ENCODE measurements at regions not wholly inside any gene's neighbourhood (a gene's known extent, or its start where the extent isn't known, plus 50 kb on each side); places are given as distances from the start of the nearest gene placed in this dataset.

DNA sequence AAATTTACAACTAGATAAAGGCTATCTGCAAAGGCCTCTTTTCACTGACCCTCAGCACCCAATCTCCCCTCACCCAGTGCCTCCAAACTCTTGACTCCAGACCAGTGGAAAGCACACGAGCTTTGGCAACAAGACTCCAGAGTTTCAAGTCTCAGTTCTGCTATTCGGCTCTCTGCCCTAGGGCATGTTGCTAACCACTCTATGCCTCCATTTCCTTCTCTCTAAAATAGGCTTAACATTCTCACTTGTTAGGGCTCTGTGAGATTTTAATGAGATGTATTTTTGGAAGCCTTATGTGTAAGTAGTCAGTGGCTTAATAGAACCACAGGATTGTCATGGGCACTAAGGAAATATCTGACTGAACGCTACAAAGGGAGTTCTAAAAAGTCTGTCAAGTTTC lies 116.5 kb upstream of the IQCM start:
- no peaks in the 10 kb centered on the region; the same call in 1 of the 2 replicates for H3K27me3 ChIP-seq (ENCODE audit: low read length)
- H3K4me1 ChIP-seq (ENCODE audit: low read length): no peaks in the 10 kb centered on the region
- H3K36me3 ChIP-seq (ENCODE audit: insufficient read depth, low read length): no peaks in the 10 kb centered on the region
- no peak overlapping the region for H3K27ac ChIP-seq (ENCODE audit: low read length)
- no peaks in the 10 kb centered on the region for H3K79me2 ChIP-seq (ENCODE audit: low read length)
- H4K20me1 ChIP-seq (ENCODE audit: insufficient read depth, low read depth, low read length): no peaks in the 10 kb centered on the region
- H3K9ac ChIP-seq (ENCODE audit: low read length): no peak overlapping the region
- no peak overlapping the region for H3K4me2 ChIP-seq (ENCODE audit: low read depth, low read length, poor library complexity, severe bottlenecking)
- H3K9me3 ChIP-seq (ENCODE audit: low read length): no peaks in the 10 kb centered on the region
- H2AFZ ChIP-seq (ENCODE audit: low read length): no peak overlapping the region
- DNase-seq: no peak
- no peak overlapping the region for H3K4me3 ChIP-seq (ENCODE audit: low read length)
- no peaks in the 10 kb centered on the region for H3K9me2 ChIP-seq (replicated peaks; ENCODE audit: insufficient read depth, low read length)

DNA sequence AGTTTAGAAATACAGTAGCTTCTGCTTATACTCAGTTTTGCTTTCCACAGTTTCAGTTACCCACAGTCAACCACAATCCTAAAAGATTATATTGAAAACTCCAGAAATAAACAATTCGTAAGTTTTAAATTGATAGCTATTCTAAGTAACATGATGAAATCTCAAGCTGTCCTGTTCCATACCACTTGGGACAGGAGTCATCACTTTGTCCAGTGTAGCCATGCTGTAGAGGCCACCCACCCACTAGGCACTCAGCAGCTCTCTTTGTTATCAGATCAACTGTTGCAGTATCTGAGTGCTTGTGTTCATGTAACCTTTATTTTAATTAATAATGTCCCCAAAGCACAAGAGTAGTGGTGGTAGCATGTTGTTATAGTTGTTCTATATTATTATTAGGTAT lies 117.5 kb upstream of the IQCM start:
- Histone ChIP-seq H3K9ac (ENCODE audit: low read length) (no peak overlapping the region), H3K9me3 (ENCODE audit: low read length) (no peaks in the 10 kb centered on the region), H3K4me2 (ENCODE audit: low read depth, low read length, poor library complexity, severe bottlenecking) (no peak overlapping the region), H2AFZ (ENCODE audit: low read length) (no peak overlapping the region), H3K79me2 (ENCODE audit: low read length) (no peaks in the 10 kb centered on the region), H3K4me1 (ENCODE audit: low read length) (no peaks in the 10 kb centered on the region), H3K36me3 (ENCODE audit: insufficient read depth, low read length) (no peaks in the 10 kb centered on the region), H3K4me3 (ENCODE audit: low read length) (no peak overlapping the region), H4K20me1 (ENCODE audit: insufficient read depth, low read depth, low read length) (no peaks in the 10 kb centered on the region), H3K27ac (ENCODE audit: low read length) (no peak overlapping the region), H3K27me3 (ENCODE audit: low read length) (no peaks in the 10 kb centered on the region; the same call in 1 of the 2 replicates), H3K9me2 (replicated peaks; ENCODE audit: insufficient read depth, low read length) (no peaks in the 10 kb centered on the region)
- DNase-seq: no peak

DNA sequence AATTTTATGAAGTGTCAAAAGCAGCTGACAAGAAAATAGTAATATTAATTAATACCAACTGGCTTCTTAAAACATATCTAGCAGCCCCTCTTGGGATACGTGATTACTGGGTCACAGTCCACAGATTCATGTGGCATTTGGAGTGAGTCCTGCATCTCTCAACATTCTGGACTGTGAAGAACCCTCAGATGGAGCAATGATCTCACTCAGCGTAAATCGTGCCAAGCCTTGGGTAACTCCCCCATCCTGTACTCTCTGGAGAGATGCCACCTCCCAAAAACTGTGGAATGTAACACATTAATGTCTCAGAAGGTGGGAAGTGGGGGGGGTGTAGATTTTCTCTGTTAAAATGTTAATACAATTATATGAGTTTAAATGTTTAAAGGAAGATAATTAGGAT lies 118.2 kb upstream of the IQCM start:
- H3K4me2 ChIP-seq (ENCODE audit: low read depth, low read length, poor library complexity, severe bottlenecking): no peak overlapping the region
- no peaks in the 10 kb centered on the region; the same call in 1 of the 2 replicates for H3K27me3 ChIP-seq (ENCODE audit: low read length)
- no peaks in the 10 kb centered on the region for H3K4me1 ChIP-seq (ENCODE audit: low read length)
- H3K9ac ChIP-seq (ENCODE audit: low read length): no peak overlapping the region
- H3K4me3 ChIP-seq (ENCODE audit: low read length): no peak overlapping the region
- no peaks in the 10 kb centered on the region for H3K9me3 ChIP-seq (ENCODE audit: low read length)
- H3K79me2 ChIP-seq (ENCODE audit: low read length): no peaks in the 10 kb centered on the region
- H2AFZ ChIP-seq (ENCODE audit: low read length): no peak overlapping the region
- no peaks in the 10 kb centered on the region for H3K9me2 ChIP-seq (replicated peaks; ENCODE audit: insufficient read depth, low read length)
- H3K36me3 ChIP-seq (ENCODE audit: insufficient read depth, low read length): no peaks in the 10 kb centered on the region
- no peaks in the 10 kb centered on the region for H4K20me1 ChIP-seq (ENCODE audit: insufficient read depth, low read depth, low read length)
- no peak overlapping the region for H3K27ac ChIP-seq (ENCODE audit: low read length)
- no peak for DNase-seq

DNA sequence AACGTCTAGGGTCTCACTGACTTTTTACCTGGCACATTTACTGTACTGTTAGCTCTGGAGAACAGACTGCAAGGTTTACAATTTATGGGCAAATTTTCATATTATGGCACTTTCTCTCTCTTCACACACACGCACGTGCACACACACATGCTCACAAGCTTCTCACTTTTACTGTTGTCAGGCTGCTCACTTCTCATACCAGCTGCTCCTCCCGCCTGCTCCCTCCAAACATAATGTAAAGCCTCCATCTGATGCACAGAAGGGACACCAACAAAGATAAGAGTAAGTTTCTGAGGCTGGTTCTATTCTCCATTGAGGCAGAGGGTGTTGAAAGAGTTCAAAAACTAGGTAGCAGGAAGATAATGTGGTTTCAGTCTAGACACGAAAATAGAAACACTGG lies 128.9 kb upstream of the DCLK2 start:
- no peaks in the 10 kb centered on the region for H3K27me3 ChIP-seq (ENCODE audit: low read length)
- H4K20me1 ChIP-seq (ENCODE audit: insufficient read depth, low read depth, low read length): no peaks in the 10 kb centered on the region
- no peak for DNase-seq
- H3K4me1 ChIP-seq (ENCODE audit: low read length): no peaks in the 10 kb centered on the region
- no peaks in the 10 kb centered on the region for H3K79me2 ChIP-seq (ENCODE audit: low read length)
- no peak overlapping the region for H3K9ac ChIP-seq (ENCODE audit: low read length)
- H3K9me2 ChIP-seq (replicated peaks; ENCODE audit: insufficient read depth, low read length): no peaks in the 10 kb centered on the region
- no peak overlapping the region for H2AFZ ChIP-seq (ENCODE audit: low read length)
- H3K36me3 ChIP-seq (ENCODE audit: insufficient read depth, low read length): no peaks in the 10 kb centered on the region
- H3K27ac ChIP-seq (ENCODE audit: low read length): no peak overlapping the region
- H3K4me3 ChIP-seq (ENCODE audit: low read length): no peak overlapping the region
- H3K9me3 ChIP-seq (ENCODE audit: low read length): no peaks in the 10 kb centered on the region
- H3K4me2 ChIP-seq (ENCODE audit: low read depth, low read length, poor library complexity, severe bottlenecking): no peak overlapping the region

DNA sequence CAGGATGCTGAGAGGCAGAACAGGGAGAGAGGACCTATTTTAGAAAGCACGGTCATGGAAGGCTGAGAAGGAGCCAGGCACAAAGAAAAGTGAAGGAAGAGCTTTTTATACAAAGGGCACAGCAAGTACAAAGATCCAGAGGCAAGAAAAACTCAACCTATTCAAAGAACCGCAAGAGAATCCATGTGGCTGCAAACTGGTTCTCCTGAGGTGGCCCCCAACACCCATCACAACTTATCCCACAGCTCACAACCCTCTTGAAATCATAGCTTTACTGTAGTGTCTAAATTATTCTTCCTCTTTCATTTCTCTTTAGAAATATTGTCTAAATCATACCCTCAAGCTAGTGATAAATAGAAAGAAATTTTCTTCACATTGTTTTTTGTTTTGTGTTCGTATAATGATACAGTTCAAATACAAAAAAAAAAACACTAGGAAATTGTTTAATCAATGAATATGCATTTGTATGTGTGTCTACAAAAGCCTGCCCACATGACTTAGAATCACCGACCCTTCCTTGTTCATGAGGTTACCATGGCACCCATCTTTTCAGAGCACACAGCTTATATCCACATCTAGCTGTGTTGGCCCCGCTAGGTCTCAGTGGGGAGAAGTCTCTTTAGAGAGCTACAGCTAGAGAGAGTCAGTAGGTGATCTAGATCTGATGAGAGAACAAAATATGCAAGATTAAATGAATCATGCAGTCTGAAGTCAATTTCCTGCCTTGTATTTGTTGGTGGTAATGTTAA lies 126.9 kb upstream of the DCLK2 start:
- H3K79me2 ChIP-seq (ENCODE audit: low read length): no peaks in the 10 kb centered on the region
- H3K36me3 ChIP-seq (ENCODE audit: insufficient read depth, low read length): no peaks in the 10 kb centered on the region
- DNase-seq: no peak
- no peaks in the 10 kb centered on the region for H3K9me3 ChIP-seq (ENCODE audit: low read length)
- H3K9ac ChIP-seq (ENCODE audit: low read length): no peak overlapping the region
- no peaks in the 10 kb centered on the region for H3K4me1 ChIP-seq (ENCODE audit: low read length)
- no peak overlapping the region for H2AFZ ChIP-seq (ENCODE audit: low read length)
- H3K27ac ChIP-seq (ENCODE audit: low read length): no peak overlapping the region
- H4K20me1 ChIP-seq (ENCODE audit: insufficient read depth, low read depth, low read length): no peaks in the 10 kb centered on the region
- H3K4me2 ChIP-seq (ENCODE audit: low read depth, low read length, poor library complexity, severe bottlenecking): no peak overlapping the region
- H3K9me2 ChIP-seq (replicated peaks; ENCODE audit: insufficient read depth, low read length): no peaks in the 10 kb centered on the region
- no peaks in the 10 kb centered on the region for H3K27me3 ChIP-seq (ENCODE audit: low read length)
- H3K4me3 ChIP-seq (ENCODE audit: low read length): no peak overlapping the region

DNA sequence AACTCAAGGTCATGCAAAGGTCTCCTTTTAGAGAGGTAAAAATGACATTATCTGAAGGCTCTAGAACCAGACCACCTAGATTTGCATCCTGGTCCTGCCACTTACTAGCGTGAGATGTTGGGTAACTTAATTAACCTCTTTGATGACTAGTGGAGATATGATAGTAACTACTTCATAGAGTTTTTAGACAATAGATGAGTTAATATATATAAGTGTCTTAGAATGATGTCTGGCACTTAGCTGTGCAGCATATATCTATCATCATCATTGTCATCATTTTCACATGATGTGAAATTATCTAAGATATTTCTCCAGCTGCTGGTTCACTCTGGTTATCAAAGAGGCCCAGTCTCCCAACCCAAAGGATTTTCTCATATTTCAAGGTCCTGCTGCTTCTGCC lies 126.1 kb upstream of the DCLK2 start:
- no peak overlapping the region for H3K27ac ChIP-seq (ENCODE audit: low read length)
- no peaks in the 10 kb centered on the region for H3K9me2 ChIP-seq (replicated peaks; ENCODE audit: insufficient read depth, low read length)
- H3K27me3 ChIP-seq (ENCODE audit: low read length): no peaks in the 10 kb centered on the region
- H3K4me2 ChIP-seq (ENCODE audit: low read depth, low read length, poor library complexity, severe bottlenecking): no peak overlapping the region
- no peaks in the 10 kb centered on the region for H4K20me1 ChIP-seq (ENCODE audit: insufficient read depth, low read depth, low read length)
- no peaks in the 10 kb centered on the region for H3K4me1 ChIP-seq (ENCODE audit: low read length)
- no peak overlapping the region for H3K9ac ChIP-seq (ENCODE audit: low read length)
- no peak for DNase-seq
- no peaks in the 10 kb centered on the region for H3K36me3 ChIP-seq (ENCODE audit: insufficient read depth, low read length)
- H2AFZ ChIP-seq (ENCODE audit: low read length): no peak overlapping the region
- H3K79me2 ChIP-seq (ENCODE audit: low read length): no peaks in the 10 kb centered on the region
- no peak overlapping the region for H3K4me3 ChIP-seq (ENCODE audit: low read length)
- H3K9me3 ChIP-seq (ENCODE audit: low read length): no peaks in the 10 kb centered on the region

DNA sequence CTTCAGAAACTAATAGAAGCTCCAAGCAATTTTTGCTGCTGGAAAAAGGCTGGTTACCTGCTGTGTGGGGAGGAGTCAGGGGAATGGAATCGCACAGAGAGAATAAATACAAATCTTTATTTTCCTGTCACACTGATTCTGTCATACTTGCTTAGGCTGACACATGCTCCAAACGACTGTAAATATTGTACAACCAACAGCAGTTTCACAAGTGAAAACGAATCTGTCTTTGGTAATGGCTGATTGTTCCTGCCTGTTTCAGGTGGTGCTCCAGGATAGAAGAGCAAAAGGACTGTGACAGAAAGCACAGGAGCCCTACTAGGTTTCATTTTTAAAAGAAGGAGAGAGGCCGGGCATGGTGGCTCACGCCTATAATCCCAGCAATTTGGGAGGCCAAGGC lies 125.5 kb upstream of the DCLK2 start:
- no peak overlapping the region for H3K9ac ChIP-seq (ENCODE audit: low read length)
- H3K4me2 ChIP-seq (ENCODE audit: low read depth, low read length, poor library complexity, severe bottlenecking): no peak overlapping the region
- no peaks in the 10 kb centered on the region for H3K4me1 ChIP-seq (ENCODE audit: low read length)
- no peak overlapping the region for H2AFZ ChIP-seq (ENCODE audit: low read length)
- no peak for DNase-seq
- H3K36me3 ChIP-seq (ENCODE audit: insufficient read depth, low read length): no peaks in the 10 kb centered on the region
- H3K79me2 ChIP-seq (ENCODE audit: low read length): no peaks in the 10 kb centered on the region
- no peaks in the 10 kb centered on the region for H4K20me1 ChIP-seq (ENCODE audit: insufficient read depth, low read depth, low read length)
- H3K9me3 ChIP-seq (ENCODE audit: low read length): no peaks in the 10 kb centered on the region
- H3K27ac ChIP-seq (ENCODE audit: low read length): no peak overlapping the region
- no peaks in the 10 kb centered on the region for H3K27me3 ChIP-seq (ENCODE audit: low read length)
- H3K4me3 ChIP-seq (ENCODE audit: low read length): no peak overlapping the region
- H3K9me2 ChIP-seq (replicated peaks; ENCODE audit: insufficient read depth, low read length): no peaks in the 10 kb centered on the region

DNA sequence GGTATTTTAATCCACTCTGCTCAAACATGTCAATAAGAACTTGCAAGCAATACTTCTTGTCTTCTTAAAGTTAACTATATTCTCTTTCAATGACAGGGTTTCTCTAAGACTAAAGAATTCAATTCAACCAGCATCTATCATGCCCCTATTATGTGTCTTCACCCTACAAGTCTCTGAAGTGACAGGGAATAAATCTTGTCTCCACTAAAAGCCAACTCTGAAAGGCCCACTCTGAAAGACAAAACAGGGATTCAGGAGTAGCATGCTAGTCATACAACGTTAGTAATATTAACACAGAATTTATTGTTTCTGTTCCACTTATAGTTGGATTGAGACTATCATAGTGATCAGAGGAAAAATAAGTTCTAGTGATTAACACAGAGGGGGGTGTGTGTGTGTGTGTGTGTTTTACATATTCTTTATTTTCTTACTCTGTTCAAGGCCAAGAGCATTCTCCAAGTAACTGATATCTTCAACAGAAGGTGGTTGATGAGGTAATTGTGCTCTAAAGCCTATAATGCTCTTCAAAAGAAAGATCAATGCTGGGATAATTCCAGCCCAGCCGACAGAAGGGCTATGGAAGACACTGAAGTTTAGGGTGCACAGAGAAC lies 122.4 kb upstream of the DCLK2 start:
- no peak overlapping the region for H3K27ac ChIP-seq (ENCODE audit: low read length)
- H3K9me2 ChIP-seq (replicated peaks; ENCODE audit: insufficient read depth, low read length): no peaks in the 10 kb centered on the region
- no peaks in the 10 kb centered on the region for H3K4me1 ChIP-seq (ENCODE audit: low read length)
- no peaks in the 10 kb centered on the region for H3K27me3 ChIP-seq (ENCODE audit: low read length)
- H3K4me2 ChIP-seq (ENCODE audit: low read depth, low read length, poor library complexity, severe bottlenecking): no peak overlapping the region
- no peak overlapping the region for H2AFZ ChIP-seq (ENCODE audit: low read length)
- H4K20me1 ChIP-seq (ENCODE audit: insufficient read depth, low read depth, low read length): no peaks in the 10 kb centered on the region
- DNase-seq: no peak
- no peaks in the 10 kb centered on the region for H3K9me3 ChIP-seq (ENCODE audit: low read length)
- H3K4me3 ChIP-seq (ENCODE audit: low read length): no peak overlapping the region
- no peaks in the 10 kb centered on the region for H3K36me3 ChIP-seq (ENCODE audit: insufficient read depth, low read length)
- H3K9ac ChIP-seq (ENCODE audit: low read length): no peak overlapping the region
- H3K79me2 ChIP-seq (ENCODE audit: low read length): no peaks in the 10 kb centered on the region

All from Karpas-422 (cell line).